COLO829 (cell line): ENCODE measurements at regions not wholly inside any gene's neighbourhood (a gene's known extent, or its start where the extent isn't known, plus 50 kb on each side); places are given as distances from the start of the nearest gene placed in this dataset.
"Not testable (repeated sequence)": the region's sequence is repeated elsewhere in the genome, so short reads cannot be mapped to it uniquely, and the experiment has no call there.

ENCODE experiments used
- DNase-seq: peaks from one replicate; pipeline ENCODE4 v3.0.0; 2012; ENCODE audit warnings: low spot score

GRCh38 chr13:81283062-81283461 lies 942.1 kb upstream of the SPRY2 start:
- DNase-seq: no peak

- DNase-seq: no peak
Observed at GRCh38 chr13:81275666-81276258, 934.8 kb upstream of the SPRY2 start.

- no peak for DNase-seq
Observed at GRCh38 chr13:81247711-81248110, 906.8 kb upstream of the SPRY2 start.

DNA sequence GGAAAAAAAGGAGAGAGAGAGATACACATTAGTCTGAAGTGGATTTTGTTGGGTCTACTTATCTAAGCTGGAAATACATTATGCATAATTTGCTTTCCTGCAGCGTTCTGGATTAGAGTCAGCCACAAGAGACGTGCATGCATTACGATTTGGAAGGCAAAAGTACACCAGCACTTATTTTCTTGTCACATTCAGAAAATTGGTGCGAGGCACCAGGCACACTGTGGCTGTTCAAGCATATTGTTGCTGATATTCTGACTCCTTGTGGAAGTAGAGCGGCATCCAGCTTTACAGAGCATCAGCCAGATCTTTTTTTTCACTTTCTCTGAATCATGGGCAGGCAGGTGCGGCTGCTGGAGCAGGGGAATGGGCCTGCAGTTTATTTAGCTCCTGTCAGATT lies 905.6 kb upstream of the SPRY2 start:
- DNase-seq: no peak

DNA sequence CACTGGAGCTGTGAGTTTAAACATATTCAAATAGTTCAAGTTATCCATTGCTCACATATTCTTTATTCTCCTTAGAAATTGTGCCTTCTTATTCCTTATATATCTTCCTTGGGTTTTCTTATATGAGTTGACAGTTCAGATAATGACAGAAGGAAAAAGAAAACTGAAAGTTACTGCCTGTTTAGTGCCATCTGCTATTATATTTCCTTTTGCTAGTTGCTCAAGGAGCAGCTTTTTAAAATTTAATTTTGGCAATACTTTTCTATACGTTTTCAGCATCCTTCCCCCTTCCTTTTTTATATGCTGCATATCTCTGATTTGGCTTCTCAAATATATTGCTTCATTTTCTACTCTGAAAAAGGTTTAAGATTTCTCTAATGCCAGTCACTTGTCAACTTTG lies 903.1 kb upstream of the SPRY2 start:
- no peak for DNase-seq

DNA sequence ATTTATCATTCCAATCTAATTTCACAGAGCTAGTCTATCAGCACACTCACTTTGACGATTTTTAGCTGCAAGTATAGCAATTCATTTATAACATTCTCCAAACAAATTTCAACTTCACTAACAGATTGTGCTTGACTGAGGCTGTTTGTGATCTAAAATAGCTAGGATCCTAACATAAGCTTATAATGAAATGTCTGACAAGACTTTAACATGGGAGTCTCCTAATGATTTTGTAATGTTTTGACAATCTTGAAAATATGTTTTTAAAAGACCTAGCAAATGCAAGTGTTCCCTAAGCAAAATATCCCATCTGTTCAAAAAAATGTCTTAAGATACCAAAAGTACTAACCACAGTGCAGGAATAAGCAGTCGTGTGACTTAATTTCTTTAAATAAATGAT lies 889.5 kb upstream of the SPRY2 start:
- DNase-seq: no peak

DNA sequence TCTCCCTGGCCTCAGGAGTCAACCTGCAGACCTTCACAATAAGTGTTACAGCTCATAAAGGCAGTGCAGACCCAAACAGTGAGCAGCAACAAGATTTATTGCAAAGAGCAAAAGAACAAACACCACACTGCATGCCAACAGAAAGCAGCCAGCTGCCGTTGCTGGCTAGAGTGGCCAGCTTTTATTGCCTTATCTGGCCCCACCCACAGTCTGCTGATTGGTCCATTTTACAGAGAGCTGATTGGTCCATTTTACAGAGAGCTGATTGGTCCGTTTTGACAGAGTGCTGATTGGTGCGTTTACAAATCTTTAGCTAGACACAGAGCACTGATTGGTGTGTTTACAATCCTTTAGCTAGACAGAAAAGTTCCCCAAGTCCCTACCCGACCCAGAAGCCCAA lies 885.9 kb upstream of the SPRY2 start:
- DNase-seq: not testable (repeated sequence)

- DNase-seq: no peak
Observed at GRCh38 chr13:81224209-81224833, 883.4 kb upstream of the SPRY2 start.

DNA sequence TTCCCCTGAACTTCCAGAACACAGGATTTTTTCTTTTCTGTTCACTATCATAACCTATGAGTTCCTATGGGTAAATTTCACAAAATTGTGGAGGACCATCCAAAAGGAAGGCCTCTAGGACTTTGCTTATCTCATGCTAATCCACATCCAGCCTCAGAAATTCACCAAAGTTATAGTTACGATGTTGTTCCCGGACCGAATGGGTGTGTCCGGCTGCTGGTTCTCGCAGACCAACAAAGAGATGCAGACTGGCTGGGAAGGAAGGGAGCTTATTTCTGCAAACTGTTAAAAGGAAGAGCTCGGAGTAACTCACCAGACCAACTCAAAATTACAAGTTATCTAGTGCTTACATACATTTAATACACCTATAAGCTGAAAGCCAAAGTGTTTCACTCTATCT lies 882.9 kb upstream of the SPRY2 start:
- DNase-seq: no peak

DNA sequence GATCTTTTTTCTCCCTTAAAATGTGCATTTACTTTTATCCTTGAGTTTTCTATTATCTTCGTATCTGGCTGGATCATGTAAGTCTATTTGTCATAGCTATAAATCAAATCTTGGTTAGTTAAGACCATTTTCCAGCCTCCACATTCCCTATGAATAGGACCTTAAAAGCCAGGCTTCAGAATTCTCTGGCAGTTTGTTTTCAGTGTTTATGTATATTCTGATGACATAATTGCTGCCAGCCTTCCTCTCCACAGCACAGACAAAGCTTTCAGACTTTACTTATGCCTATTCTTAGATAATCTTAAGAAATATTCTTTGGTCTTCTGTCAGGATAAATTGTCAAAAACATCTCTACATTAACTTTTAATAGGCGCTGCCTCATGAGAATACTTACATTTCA lies 870.8 kb upstream of the SPRY2 start:
- no peak for DNase-seq

- peak; percentile 1 for DNase-seq
Observed at GRCh38 chr13:81207636-81208035, 866.7 kb upstream of the SPRY2 start.

DNA sequence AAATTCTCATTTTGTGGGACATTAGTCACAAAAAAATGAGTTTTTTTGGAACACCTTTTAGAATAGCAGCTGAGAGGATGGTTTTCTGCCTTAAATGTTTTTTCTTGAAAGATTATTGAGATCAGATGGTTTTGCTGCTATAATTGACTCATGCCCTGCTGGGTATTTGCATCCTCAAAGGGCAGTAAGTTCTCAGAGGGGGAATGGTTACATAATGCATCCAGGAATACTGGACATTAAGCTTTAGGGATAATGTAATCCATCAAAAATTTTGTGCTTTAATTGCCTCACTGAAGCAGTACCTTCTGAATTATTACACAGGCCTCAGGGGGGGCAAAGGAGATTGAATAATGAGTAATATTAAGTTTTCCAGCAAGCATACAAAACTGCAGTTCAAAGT lies 866.3 kb upstream of the SPRY2 start:
- no peak for DNase-seq

DNA sequence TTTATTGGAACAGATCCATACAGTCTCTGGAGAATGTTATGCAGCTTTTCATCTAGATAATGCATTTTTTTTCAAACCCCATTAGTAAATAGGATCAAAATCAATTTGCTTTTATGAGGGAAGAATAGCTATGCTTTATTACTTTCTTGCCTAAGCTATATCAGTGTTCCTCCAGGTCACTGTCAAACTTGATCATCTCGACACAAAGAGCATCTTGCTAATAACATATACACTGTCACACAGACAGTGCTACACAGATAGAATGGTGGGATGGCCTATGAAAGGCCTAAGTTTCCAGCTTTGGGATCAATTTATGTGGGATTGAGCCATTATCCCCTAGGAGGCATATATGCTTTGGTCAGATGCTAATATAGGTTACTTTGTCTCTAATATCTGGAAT lies 862.9 kb upstream of the SPRY2 start:
- no peak for DNase-seq

DNA sequence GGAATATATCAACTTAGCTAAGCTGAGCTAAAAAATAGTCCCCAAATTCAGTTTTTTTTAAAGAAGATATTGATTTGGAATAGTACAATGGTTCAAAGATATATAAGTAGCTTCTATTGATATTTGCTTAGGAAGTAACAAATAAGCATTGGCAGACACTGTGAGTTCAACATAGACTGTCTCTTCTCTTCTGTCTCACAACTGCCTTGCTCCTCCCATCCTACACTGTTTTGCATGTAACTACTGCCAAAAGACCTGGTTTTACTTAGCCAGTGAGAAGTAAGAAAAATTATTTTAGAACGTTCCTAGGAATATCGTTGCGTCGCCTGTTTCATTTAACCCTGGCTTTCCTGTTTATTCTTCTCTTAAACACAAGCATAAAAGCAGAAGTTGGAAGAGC lies 859.0 kb upstream of the SPRY2 start:
- no peak for DNase-seq

DNA sequence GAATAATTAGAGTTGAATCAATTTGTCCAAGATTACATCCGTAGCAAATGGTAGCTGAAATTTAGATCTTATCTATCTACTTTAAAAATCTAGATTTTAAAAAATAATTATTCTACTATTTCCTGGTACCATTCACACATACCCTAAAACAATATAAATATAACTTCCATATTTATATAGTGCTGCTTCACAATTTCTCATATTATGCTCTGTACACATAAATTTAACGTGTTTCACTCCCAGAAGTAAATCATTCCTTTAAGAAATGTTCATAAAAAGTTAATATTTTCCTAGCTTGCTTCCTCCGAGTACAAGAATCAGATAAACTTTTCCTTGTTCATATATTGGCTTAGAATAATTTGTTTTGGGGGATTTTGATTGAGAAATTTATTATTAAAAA lies 857.0 kb upstream of the SPRY2 start:
- DNase-seq: no peak

DNA sequence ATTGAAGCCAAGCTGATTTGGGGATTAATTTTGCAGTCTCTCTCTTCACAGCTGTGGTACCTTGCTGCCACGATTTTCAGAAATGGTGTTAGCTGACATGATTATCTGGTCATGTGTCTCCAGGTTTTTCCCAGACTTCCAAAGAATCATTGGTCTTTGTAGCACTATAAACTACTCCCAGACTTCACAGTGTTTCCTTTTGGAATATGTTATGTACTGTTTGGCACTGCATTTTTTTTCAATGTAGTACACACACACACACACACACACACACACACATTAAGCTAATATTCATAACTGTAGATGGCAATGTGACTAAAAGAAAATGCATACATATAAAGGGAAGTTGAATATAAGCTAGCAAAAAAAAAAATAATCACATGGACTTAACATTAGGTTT lies 856.6 kb upstream of the SPRY2 start:
- no peak for DNase-seq

- DNase-seq: no peak
Observed at GRCh38 chr13:81194362-81194761, 853.4 kb upstream of the SPRY2 start.

GRCh38 chr13:81184556-81185265 lies 843.8 kb upstream of the SPRY2 start:
- DNase-seq: no peak

DNA sequence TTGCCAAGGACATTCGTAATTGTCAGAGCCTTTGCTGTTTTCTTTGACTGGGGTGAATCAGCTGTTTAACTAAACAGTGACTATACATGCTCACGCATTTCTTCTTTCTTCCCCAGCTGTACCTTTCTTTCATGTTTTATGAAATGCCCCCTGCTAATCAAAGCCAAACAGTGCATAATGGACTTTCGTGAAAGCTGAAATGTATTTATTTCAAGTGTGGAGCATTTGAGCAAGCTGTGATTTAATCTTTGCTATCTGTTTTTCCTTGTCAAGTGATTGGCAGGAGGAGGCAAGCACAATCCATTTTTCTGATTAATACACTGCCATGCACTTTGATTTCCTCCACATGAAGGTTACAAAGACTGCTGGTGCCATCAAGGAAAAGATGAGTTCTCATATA lies 831.7 kb upstream of the SPRY2 start:
- no peak for DNase-seq

- DNase-seq: peak; percentile 8
Observed at GRCh38 chr13:81171065-81171647, 830.2 kb upstream of the SPRY2 start.

- DNase-seq: not testable (repeated sequence)
Observed at GRCh38 chr13:81163823-81164222, 822.9 kb upstream of the SPRY2 start.

GRCh38 chr13:81153478-81153877 lies 812.6 kb upstream of the SPRY2 start:
- DNase-seq: no peak

GRCh38 chr13:81148822-81149221 lies 807.9 kb upstream of the SPRY2 start:
- DNase-seq: no peak
